HG02642 (cell line): ENCODE measurements at regions not wholly inside any gene's neighbourhood (a gene's known extent, or its start where the extent isn't known, plus 50 kb on each side); places are given as distances from the start of the nearest gene placed in this dataset.

Experiments
- ATAC-seq: cut with Tn5 transposase; IDR thresholded peaks from one replicate; pipeline ENCODE4 v1.9.1; 2021; ENCODE audit warnings: mild to moderate bottlenecking; ENCODE audit not compliant: unreplicated experiment, poor library complexity

DNA sequence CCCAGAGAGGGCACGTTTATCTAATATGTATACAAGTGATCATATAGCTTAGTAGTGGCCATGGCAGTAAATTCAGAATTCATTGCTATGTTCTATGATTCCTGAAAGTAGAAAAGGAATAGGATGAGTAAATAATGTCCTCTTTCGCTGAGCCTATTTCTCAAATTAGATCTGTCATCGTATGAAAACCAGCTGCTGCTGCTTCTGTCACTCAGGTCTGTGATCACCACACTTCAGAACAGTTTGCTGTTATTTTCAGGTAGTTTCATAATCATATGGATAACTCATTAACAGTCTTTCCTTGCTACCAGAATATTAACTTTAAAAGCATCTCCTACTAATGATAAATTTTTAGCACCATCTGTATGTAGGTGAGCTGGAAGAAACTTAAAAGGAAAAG lies 289.1 kb upstream of the AZI2 start:
- peak; percentile 71 for ATAC-seq

DNA sequence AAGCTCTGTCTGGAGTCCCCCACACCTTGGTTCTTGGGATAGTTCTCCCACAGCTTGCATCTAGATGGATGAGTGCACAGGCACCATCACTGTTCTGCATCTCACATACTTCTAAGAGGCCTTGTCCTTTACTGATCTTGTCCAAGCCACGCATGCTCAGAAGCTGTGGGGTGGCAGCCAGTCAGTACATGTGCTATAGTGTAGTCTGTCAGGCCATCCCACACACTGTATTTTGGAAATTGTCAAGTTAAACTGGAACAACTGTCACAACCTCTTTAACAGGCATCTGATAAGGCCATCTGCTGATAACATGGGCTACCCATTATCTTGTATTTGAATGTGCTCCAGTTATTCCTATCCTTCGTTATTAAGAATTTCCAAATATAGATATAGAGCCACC lies 296.5 kb upstream of the AZI2 start:
- ATAC-seq, result no peak

DNA sequence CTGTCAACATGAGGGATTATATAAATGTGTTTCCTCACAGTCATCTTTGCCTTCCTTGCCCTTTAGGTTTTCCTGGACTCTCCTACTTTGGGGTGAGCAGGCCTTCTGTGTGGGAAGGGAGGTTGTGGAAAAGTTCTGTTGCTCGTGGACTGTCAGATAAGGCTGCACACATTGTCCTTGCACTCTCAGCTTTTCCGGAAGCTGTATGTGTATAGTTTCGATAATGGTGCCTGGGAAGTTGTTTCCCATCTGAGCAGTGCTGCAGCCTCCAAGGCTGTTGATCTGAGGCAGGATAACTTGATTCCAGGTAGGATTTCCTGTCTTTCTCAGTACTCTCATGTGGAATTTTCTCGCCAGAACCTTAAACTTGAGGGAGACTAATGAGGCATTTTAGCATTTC lies 297.8 kb upstream of the AZI2 start:
- ATAC-seq, result no peak

DNA sequence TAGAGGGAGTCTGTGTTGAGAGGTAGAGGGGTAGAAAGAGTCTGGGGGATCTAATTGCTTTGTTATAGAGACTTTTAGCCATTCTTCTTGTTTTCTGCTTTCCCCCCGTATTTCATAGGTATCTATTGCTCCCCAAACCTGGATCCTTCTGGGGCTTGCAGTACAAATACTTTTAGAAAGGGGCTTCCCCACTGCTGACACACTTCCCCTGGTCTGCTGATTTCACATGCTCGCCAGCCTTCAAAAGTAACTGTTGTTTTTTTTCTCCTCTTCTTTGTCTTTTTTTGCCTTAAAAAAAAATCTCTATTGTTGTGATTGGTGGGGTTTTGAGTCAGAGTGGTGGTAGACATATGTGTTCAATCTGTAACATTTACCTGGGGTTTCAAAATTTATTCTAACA lies 300.6 kb upstream of the AZI2 start:
- no peak for ATAC-seq

DNA sequence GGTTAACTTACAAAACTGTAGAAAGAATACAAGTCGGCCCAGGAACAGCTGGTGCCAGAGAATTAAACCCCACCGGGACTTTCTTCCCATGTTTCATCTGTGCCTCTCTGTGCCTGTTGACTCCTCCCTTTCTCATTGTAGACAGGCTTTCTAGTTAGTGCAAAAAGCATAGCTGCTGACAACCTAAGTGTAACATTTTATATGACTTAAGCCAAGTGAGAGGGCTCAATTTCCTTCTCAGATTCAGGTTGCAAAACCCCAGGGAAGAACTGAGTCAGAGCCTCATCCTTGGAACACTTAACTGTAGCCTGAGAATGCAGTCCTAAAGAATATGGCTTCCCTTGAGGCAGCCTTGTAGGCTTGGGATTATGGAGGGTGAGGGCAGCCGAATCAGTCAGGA lies 302.5 kb upstream of the AZI2 start:
- ATAC-seq, result no peak

DNA sequence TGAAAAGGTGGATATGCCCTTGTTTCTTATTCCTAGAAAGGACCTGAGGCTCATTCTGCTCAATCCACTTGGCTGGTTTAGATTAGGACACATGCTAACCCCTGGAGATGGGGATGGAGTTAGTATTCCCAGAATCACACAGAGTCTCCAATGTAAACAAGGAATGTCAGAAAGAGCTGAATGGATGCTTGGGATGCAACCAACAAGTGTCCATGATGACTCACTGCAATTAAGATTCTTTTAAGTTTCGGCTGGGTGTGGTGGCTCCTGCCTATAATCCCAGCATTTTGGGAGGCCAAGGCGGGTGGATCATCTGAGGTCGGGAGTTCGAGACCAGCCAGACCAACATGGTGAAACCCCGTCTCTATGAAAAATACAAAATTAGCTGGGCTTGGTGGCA lies 315.5 kb upstream of the AZI2 start:
- no peak for ATAC-seq

DNA sequence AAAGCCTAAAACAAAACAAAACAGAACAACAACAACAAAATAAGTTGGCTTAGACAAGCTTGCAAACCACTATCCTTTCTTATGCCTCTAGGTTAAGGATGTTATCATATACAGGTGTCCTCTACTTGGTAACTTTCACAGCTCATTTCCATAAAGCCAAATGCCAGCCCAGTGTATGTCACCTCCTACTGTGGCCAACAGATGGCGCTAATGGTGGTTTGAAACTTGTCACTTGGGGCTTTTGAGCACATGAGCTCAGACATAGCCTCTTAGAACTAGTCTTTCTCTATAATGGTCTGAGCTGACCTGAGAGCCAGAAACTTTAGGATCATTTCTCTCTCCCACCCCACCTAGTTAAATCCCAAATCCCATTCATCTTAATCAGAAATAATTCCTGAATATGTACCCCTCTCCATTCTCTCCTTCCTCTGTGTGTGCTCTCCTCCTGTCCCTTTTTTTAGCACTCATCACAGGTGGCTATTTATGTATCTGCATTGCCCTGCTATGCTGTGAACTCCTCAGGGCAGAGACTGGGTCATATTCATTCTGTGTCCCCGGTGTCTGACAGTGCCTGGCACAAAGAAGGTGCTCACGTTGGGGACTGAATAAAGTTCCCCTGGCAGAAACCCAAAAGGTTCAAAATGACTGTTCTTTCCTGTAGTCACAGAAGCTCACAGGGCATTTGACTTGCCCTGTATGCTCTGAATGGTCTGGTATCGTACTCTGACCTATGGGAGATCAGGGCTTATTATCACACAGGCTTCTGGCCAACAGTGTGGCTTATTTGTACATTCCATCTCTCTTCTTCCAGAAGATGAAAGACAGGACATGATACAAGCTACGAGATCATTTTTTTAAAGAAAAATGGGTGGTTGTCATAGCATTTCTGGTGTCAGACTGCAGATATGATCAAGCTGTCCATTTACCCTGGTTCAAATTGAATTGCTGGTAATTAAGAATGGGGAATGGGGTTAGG lies 319.3 kb upstream of the AZI2 start:
- ATAC-seq, result peak; percentile 97

DNA sequence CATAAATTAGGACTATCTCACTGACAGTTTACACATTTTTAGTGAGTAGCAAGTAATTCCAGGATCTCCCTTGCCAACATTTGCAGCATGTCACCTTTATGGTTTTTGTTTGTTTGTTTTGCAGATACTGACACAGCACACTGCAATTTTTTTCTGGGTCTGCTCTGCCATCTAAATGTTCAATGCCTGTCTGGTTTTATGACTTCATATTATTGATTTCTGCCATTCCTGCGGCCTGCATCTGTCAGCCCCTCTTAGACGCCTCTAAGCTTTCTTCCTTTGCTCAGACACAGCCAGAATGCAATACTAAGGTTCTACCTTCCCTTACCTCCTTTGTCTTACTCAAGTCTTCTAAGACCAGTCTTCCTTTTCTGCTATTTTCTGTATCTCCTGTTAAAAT lies 321.2 kb upstream of the AZI2 start:
- ATAC-seq, result no peak

DNA sequence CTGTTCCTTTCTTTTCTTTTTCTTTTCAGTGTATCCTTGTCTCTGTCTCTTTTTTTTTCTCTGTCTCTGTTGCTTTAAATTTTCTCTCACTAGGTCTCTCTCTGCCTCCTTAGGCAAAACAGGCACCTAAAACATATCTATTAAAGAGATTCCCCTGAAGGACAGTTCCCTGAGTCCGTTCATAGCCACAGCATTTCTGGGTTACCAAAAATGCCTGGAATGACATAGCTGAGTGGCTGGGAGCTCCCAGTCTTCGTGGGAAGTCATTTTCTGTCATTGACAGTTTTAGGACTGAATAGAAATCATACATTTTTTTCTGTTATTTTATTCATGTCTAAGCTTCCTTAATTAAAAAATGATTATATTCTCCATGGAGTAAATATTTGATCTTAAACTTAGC lies 323.8 kb upstream of the AZI2 start:
- ATAC-seq, result no peak

DNA sequence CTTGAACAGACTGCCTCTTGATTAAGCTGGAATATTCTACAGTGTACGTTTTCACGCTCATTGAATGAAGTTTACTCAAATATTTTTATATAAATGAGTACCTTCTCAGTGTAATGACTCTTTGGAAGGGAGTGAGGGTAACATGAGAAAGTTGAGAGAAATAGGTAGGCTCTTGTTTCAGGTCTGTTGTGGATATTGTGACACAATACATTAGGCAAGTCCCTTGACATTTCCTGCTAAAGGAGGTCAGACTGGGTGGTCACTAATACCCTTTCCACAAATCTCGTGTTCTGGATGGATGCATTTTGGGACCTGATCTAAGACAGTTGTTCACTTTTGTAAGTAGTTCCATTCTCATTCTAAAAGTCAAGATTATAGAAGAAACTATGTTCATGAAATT lies 324.8 kb upstream of the AZI2 start:
- ATAC-seq, result no peak

DNA sequence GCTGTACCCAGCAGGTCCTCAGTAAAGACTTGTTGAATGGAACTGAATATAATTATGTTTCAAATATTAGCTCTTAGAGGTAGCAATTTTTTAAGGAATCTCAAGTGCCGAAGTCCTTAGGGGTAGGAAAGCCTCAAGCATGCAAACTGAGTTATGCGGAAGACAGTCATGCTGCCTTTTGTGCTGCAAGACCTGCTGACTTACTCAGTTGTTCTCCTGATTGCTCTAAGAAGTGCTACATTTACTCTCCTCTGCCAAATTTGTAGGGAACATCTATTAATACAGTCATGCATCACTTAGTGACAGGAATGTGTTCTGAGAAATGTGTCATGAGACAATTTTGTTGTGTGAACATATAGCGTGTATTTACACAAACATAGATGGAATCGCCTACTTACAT lies 325.6 kb upstream of the AZI2 start:
- ATAC-seq, result no peak

DNA sequence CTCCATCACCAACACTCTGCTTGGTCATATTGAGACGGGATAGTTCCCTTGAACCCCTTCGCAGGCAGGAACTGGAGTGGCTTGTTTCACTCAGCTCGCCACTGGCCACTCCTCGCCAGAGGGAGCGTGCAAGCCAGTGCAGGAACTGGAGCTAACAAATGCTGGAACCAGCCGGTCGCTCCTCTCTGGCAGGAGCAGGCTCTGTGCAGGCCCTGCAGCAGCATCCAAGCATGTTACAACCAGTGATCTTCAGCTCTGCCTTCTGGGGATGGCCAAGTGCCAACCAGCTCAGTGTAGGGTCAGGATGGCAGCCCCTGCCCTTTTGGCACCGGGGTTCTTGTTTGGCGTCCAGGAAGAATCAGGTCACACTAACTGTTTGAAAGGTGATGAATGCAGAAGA lies 329.0 kb upstream of the AZI2 start:
- ATAC-seq, result no peak

DNA sequence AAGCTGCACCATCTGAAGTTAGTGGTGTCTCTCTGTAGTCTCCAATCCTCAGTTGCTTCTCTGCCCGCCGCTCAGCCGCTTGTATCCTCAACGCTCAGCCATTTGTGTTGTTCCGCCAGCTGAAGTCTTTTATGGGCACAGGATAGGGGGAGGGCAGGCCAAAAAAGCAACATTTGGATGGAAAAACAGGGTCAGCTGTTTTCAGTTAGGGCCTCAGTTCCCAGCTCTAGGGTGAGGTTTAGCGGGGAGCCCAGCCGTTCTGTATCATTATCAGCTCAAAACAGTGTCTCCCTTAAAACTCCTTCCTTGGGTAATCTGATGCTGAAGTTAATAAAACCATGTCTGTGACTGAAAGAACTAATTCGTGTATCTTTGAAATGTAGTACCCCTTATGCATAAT lies 329.5 kb upstream of the AZI2 start:
- ATAC-seq, result no peak

DNA sequence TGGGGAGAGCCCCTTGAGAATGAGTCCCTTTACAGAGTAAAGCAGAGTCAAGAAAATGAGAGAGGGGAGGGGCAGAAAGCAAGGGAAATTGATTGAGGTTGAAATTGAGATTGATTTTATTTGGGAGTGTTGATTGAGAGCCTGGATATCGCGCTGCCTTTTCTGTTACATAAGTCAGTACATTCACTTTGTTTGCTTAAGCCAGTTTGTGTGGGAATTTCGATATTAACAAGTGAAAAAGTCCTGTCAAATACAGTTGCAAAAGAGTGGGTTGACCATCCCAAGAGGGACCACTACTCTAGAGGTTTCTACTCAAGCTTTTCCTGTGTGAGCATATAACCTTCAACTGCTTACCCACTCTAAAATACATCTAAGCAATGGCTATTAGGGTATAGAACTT lies 331.4 kb upstream of the AZI2 start:
- no peak for ATAC-seq

DNA sequence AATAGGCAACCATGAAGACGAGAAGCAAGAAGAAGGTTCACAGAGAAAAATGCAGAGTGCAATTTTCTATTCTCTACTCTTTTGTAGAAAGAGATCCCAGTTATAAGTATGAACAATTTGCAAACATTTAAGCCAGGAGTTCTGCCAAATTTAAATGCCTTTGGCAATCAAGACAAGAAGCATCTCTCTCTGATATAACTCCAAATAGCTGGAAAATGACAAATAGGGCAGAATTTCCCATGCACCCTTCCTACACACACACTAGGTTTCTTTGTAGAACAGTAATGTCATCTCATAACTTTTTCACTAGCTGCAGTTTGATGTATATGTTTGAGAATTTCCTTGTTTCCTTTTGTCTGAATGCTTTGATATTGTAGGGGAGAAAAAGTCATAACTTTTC lies 333.5 kb upstream of the AZI2 start:
- no peak for ATAC-seq

DNA sequence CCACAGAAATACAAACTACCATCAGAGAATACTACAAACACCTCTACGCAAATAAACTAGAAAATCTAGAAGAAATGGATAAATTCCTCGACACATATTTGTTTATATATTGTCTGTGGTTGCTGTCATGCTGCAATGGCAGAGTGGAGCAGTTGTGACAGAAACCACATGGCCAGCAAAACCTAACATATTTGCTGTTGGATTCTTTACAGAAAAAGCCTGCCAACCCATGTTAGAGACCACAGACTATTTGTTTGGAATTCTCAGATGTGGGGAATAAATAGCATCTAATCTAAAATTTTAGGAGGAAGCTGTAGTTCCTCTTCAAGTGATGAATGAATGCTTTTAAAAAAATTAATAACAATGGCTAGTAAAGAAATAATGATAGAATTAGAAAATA lies 341.6 kb upstream of the AZI2 start:
- no peak for ATAC-seq

DNA sequence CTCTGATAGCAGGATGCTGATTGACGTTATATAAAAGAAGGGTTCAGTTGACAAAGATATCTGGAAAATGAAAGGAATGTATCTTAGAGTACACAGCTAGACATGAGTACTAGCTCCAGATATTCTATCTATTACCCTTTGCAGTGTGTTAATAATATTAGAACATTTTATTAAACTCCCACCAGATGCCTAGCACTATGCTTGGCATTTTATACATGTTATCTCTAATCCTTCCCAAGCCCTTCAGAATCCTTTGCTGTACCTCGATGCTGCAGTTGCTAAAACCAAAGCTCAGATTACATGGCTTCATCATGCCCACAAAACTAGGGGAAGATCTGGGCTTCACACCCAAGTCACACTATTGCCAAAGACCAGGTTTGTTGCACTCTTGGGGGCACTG lies 350.1 kb upstream of the AZI2 start:
- ATAC-seq, result no peak

DNA sequence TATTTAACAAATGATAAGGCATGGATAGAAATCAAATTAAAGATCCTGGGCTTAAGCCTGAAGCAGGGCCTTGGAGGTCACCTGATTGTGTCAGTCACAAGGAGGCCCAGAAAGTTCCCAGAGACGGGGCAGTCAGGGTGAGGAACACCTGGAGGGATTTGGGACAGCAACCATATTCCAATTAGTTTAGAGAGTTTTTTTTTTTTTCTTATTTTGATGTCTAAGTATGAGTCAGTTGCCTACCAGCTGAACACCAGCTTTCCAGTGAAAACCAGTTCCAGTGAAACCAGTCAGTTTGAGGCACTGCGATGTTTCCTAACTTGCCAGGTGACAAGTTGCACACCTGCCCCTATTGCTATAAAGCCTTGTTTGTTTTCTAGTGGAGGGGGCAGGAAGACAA lies 350.7 kb upstream of the AZI2 start:
- ATAC-seq, result no peak

DNA sequence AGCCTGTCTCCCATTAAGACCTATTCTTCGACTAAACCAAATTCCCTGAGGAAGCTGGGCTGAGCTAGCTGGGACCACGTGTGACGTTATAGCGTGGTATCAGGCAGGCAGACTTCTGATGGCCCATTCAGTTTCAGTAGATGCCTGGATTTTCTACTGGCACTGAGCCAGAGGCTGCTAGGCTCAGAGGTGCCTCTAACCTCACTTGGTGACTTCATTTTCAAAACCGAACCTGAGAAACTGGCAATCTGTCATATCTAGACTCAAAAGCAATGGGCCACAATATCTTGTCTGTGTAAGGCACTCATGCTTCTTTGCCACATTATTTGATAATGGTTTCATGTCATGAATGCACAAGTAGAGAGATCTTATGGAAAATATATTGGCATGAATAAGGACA lies 352.1 kb upstream of the AZI2 start:
- ATAC-seq, result no peak

DNA sequence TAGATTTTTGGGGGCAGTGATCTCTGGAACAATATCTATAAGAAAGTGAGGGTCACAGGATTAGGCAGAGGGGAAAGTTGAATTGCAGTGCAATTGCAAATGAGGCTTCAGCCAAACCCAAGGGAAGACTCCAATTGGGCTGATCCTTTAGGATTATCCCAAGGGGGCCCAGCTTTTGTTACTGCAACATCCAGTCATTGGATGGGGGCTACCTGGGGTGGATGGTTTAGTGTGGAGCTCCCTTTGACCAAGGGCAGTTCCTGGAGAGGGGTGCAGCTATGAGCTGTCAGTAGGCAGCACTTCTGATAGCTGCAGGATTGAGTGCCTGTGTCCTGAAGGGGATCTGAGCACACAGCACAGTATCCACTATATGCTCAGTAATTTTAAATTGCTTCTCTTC lies 355.2 kb upstream of the AZI2 start:
- no peak for ATAC-seq

DNA sequence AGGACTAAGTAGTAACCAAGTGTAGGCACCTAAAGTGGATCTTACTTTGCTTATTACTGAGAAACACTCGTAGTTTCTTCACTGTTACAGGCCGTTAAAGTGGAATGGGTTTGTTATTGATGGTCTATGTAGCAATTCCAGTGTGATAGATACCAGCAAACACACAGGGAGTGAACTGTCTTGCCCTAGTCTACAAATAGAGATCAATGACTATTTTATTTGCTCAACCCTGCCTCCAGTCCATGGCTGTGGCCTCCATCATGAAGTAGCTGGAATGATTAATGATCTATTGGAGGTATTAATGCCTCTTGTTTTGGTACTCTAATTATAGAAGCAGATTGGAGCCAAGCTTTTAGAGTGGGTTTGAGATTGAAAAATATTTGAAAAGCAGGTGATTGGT lies 362.7 kb upstream of the AZI2 start:
- no peak for ATAC-seq

DNA sequence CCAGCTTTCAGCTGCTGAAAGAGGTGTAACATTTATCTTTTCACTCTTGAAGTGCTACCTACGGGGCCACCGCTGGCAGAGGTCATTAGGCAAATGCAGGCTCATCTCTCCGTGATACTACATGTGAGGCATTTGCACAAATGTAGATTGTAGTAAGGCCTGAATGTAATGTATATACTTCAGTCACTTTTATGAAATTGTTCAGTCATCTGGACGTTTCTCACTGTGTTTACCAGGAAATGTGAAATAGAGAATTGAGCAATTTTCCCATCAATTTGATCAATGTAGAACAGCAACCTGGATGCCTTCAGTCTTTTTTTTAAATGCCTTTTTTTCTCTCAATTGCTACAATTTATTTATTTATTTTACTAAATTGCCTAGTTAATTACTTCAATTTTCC lies 368.3 kb upstream of the AZI2 start:
- ATAC-seq, result no peak
